Neural crest cell (in vitro differentiated cells): ENCODE measurements at regions not wholly inside any gene's neighbourhood (a gene's known extent, or its start where the extent isn't known, plus 50 kb on each side); places are given as distances from the start of the nearest gene placed in this dataset.

ENCODE experiments used
- DNase-seq: peaks from one replicate; pipeline ENCODE4 v3.0.0; 2021; ENCODE audit warnings: low read depth, mixed read lengths, low spot score
- H3K27ac Mint-ChIP-seq: one replicate; pipeline ENCODE4 v1.8.0; 2021; ENCODE audit warnings: mild to moderate bottlenecking, mixed read lengths; ENCODE audit not compliant: unreplicated experiment
- H3K27me3 Mint-ChIP-seq: 2 replicates; pipeline ENCODE4 v1.8.0; 2021; ENCODE audit warnings: low read depth, mild to moderate bottlenecking, mixed read lengths
- H3K36me3 Mint-ChIP-seq: 2 replicates; pipeline ENCODE4 v1.8.0; 2021; ENCODE audit warnings: low read depth, mild to moderate bottlenecking, mixed read lengths
- H3K4me1 Mint-ChIP-seq: 2 replicates; pipeline ENCODE4 v1.8.0; 2021; ENCODE audit warnings: mixed read lengths
- H3K4me3 Mint-ChIP-seq: one replicate; pipeline ENCODE4 v1.8.0; 2021; ENCODE audit warnings: mild to moderate bottlenecking, mixed read lengths
- H3K9me3 Mint-ChIP-seq: 2 replicates; pipeline ENCODE4 v1.8.0; 2021; ENCODE audit warnings: mixed read lengths
- TF ChIP-seq, protein P1 (sequence below): fragments of 200-600 bp; sonication (generic); conservative IDR thresholded peaks from 2 replicates; pipeline ENCODE4 v1.5.0; 2021; ENCODE audit warnings: antibody characterized with exemption, mild to moderate bottlenecking

DNA sequence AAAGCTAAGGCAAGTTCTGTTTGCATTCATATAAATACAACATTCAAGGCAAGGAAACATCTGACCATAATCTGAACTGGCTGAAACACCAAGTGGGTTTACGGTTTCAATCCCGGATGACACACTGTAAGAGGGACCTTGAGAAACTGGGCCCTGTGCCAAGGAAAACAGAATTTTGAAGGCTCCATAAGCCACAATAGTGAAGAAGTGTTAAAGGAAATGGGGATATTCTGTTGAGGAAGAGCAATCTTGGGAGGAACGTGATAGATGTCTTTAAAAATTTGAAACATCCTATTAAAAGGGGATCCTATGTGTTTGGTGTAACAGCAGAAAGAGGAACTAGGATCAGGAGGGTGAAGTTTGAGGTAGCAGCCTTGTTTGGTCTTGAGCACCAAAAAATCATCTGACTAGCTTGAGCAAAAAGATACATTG, 82.4 kb upstream of the TAB2 start:
- peaks cover 4% of the 10 kb centered on the region for H3K9me3 Mint-ChIP-seq
- H3K27ac Mint-ChIP-seq = no peak overlapping the region
- no peak overlapping the region for H3K4me3 Mint-ChIP-seq
- no peak for DNase-seq
- TF ChIP-seq, protein P1, sequence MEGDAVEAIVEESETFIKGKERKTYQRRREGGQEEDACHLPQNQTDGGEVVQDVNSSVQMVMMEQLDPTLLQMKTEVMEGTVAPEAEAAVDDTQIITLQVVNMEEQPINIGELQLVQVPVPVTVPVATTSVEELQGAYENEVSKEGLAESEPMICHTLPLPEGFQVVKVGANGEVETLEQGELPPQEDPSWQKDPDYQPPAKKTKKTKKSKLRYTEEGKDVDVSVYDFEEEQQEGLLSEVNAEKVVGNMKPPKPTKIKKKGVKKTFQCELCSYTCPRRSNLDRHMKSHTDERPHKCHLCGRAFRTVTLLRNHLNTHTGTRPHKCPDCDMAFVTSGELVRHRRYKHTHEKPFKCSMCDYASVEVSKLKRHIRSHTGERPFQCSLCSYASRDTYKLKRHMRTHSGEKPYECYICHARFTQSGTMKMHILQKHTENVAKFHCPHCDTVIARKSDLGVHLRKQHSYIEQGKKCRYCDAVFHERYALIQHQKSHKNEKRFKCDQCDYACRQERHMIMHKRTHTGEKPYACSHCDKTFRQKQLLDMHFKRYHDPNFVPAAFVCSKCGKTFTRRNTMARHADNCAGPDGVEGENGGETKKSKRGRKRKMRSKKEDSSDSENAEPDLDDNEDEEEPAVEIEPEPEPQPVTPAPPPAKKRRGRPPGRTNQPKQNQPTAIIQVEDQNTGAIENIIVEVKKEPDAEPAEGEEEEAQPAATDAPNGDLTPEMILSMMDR = no peak
- no peaks in the 10 kb centered on the region for H3K36me3 Mint-ChIP-seq
- H3K4me1 Mint-ChIP-seq = peaks cover 4% of the 10 kb centered on the region
- H3K27me3 Mint-ChIP-seq = no peaks in the 10 kb centered on the region

DNA sequence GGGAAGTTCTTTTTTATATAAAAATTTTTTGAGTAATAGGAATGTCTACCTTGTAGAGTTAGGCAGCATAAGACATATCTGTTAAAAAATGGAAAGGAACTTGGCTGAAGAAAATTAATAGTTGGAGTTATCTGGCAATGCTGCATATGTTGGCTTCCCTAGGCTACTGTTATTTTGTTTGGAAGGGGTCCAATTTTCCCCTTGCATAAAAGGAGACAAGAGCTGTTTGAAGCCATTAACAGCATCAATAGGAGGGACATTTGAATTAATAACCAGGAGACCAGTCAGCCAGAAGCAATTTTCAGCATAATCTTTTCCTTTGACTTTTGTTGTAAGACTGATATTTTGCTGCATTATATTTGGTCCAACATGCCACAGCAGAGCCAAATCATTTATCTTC, 80.9 kb upstream of the TAB2 start:
- DNase-seq = no peak
- Mint-ChIP-seq H3K4me3 (no peak overlapping the region), H3K4me1 (peaks cover 4% of the 10 kb centered on the region), H3K27me3 (no peaks in the 10 kb centered on the region), H3K27ac (no peak overlapping the region), H3K36me3 (no peaks in the 10 kb centered on the region), H3K9me3 (peaks cover 6% of the 10 kb centered on the region)
- TF ChIP-seq, protein P1 = no peak

DNA sequence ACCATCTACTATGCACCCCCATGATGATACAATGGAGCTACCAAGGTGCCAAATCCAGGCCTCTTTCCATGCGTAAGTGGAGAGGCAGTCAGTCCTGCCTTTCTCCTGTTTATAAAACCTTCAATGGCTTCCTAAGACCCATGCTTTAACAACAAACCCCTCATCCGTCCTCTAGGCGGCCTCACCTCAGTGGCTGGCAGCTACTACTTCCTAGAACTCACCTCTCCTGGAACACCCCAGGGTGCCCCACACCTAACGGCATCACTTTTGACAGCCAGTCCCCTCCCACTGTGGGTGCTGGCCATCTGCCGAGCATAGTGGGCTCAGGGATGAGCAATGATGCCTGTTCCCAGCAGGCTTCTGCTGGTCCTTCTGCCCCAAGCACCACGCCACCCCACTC, 80.0 kb upstream of the TAB2 start:
- no peak for DNase-seq
- TF ChIP-seq, protein P1 = no peak
- Mint-ChIP-seq H3K9me3 (peaks cover 6% of the 10 kb centered on the region), H3K27ac (no peak overlapping the region), H3K4me1 (no peaks in the 10 kb centered on the region), H3K4me3 (no peak overlapping the region), H3K27me3 (no peaks in the 10 kb centered on the region), H3K36me3 (peaks cover 3% of the 10 kb centered on the region)

DNA sequence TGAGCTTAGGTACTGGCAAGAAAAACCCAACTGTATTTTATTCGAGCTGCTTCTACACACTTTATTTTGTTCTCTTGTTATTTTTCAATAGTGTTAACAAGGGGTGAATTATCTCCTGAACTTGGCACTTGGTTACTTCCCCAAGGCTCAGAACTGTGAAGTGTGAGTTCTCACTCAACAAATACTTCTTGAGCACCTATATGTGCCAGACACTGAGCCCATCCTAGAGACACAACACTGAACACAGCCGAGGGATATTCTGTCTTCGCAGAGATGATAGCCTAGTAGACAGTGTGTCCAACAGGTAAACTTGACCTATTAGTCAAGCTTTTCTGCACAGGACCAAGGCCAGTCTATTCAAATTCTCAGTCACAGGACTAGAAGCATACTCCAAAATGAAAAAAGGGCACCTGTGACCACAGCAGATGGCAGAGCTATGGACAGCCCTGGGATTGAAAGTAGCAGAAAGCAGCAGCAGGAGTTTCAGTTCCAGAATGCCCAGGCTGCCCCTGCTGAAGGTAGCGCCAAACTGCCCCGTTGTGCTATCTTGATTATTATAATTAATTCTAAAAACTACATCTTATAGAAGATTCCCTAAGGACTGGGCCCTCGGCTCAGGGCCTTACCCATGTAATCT, 77.8 kb upstream of the TAB2 start:
- TF ChIP-seq, protein P1 = no peak
- no peaks in the 10 kb centered on the region for H3K4me1 Mint-ChIP-seq

DNA sequence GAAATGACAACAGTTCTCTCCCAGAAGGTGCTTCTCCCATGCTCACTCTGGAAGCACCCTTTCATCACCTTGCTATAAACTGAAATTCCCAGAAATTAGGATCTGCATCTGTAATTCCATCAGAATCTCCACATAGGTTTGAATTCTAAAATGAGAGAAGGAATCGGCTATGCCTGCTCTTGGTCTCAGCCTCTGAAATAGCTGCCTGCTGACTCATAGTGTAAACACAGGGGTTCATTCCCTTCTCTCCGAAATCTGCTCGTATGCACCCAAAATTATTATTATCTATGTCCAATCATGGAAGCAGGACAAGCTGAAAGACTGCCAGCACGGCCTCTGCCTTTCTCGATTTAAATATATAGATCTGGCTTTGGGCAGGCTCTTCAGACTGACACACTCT, 74.6 kb upstream of the TAB2 start:
- Mint-ChIP-seq H3K36me3 (peaks cover 3% of the 10 kb centered on the region), H3K27ac (no peak overlapping the region), H3K9me3 (peaks cover 6% of the 10 kb centered on the region), H3K4me1 (no peaks in the 10 kb centered on the region), H3K27me3 (no peaks in the 10 kb centered on the region), H3K4me3 (no peak overlapping the region)
- no peak for DNase-seq
- TF ChIP-seq, protein P1 = no peak

More for the DNA sequence above, 77.8 kb upstream of the TAB2 start:
- H3K27me3 Mint-ChIP-seq = no peaks in the 10 kb centered on the region
- no peak for DNase-seq
- no peak overlapping the region for H3K27ac Mint-ChIP-seq
- H3K9me3 Mint-ChIP-seq = peaks cover 6% of the 10 kb centered on the region
- peaks cover 3% of the 10 kb centered on the region for H3K36me3 Mint-ChIP-seq
- no peak overlapping the region for H3K4me3 Mint-ChIP-seq
